ENCODE measurements at regions not wholly inside any gene's neighbourhood (a gene's known extent, or its start where the extent isn't known, plus 50 kb on each side); places are given as distances from the start of the nearest gene placed in this dataset.

- Histone ChIP-seq H3K27ac (no peak overlapping the region), H3K4me1 (no peaks in the 10 kb centered on the region), H3K36me3 (peaks cover 0 to 3% (median 0%) of the 10 kb centered on the region in 3 donors), H3K9me3 (peaks cover 0 to 4% (median 0%) of the 10 kb centered on the region in 3 donors), H3K27me3 (no peaks in the 10 kb centered on the region), H3K4me3 (no peak overlapping the region)
- no peak for DNase-seq
- TF ChIP-seq, protein P1, sequence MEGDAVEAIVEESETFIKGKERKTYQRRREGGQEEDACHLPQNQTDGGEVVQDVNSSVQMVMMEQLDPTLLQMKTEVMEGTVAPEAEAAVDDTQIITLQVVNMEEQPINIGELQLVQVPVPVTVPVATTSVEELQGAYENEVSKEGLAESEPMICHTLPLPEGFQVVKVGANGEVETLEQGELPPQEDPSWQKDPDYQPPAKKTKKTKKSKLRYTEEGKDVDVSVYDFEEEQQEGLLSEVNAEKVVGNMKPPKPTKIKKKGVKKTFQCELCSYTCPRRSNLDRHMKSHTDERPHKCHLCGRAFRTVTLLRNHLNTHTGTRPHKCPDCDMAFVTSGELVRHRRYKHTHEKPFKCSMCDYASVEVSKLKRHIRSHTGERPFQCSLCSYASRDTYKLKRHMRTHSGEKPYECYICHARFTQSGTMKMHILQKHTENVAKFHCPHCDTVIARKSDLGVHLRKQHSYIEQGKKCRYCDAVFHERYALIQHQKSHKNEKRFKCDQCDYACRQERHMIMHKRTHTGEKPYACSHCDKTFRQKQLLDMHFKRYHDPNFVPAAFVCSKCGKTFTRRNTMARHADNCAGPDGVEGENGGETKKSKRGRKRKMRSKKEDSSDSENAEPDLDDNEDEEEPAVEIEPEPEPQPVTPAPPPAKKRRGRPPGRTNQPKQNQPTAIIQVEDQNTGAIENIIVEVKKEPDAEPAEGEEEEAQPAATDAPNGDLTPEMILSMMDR (IDR thresholded peaks at IDR 0.05): no peak
- intact Hi-C loops (cut with DNase I; ENCODE audit: low total_unique reads): no loop called here
Observed at GRCh38 chr1:58380345-58380744, 166.2 kb downstream of the OMA1 start.

DNA sequence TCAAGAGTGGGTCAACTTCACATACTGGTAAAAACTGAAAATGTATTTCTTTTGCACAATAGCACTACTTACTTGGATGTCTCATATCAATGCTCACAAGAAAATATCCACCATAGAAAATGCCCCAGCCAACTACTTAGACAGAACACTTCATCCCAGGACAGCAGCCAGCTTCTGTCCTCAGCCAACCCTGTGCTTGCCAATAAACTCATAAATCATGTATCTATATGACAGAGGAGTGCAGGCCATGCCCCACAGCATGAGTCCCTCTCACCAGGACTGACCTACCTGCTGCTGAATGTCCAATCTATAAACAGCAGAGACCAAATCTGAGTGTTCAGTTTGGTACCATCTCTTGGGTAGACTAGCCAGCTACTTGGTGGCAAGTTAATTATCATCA, 179.3 kb downstream of the OMA1 start:
- no peaks in the 10 kb centered on the region for H3K27me3 ChIP-seq
- peaks cover 0 to 4% (median 0%) of the 10 kb centered on the region in 3 donors for H3K36me3 ChIP-seq
- no peaks in the 10 kb centered on the region for H3K4me1 ChIP-seq
- DNase-seq: no peak
- intact Hi-C loops (cut with DNase I; ENCODE audit: low total_unique reads): no loop called here
- TF ChIP-seq, protein P1 (IDR thresholded peaks at IDR 0.05): no peak
- H3K4me3 ChIP-seq: no peak overlapping the region
- peaks cover 0 to 8% (median 5%) of the 10 kb centered on the region in 3 donors for H3K9me3 ChIP-seq
- H3K27ac ChIP-seq: no peak overlapping the region

- Histone ChIP-seq H3K27ac (no peak overlapping the region), H3K4me3 (no peak overlapping the region), H3K36me3 (peaks cover 0 to 4% (median 0%) of the 10 kb centered on the region in 3 donors), H3K9me3 (no peaks in the 10 kb centered on the region), H3K27me3 (no peaks in the 10 kb centered on the region), H3K4me1 (no peaks in the 10 kb centered on the region)
- intact Hi-C loops (cut with DNase I; ENCODE audit: low total_unique reads): no loop called here
- DNase-seq: no peak
- TF ChIP-seq, protein P1 (IDR thresholded peaks at IDR 0.05): no peak
Observed at GRCh38 chr1:58365328-58365727, 181.2 kb downstream of the OMA1 start.

DNA sequence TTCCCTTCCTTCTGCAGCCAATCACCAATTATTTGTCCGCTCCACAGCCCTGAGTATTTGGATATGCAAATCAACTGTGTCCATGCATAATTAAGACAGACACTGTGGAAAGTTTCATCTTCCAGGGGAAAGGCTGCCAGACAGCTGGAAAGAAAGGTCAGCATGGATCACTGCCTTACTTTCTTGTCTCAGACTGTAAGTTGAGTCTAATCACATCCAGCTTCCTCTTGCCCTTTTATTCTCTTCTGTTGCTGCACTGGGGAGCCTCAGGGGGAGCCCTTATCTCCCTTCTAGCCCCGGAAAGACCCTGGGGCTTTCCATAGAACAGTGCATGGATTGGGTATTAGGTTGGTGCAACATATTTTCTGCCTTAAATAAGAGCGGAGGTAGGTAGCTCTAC, 182.9 kb downstream of the OMA1 start:
- intact Hi-C loops (cut with DNase I; ENCODE audit: low total_unique reads): no loop called here

DNA sequence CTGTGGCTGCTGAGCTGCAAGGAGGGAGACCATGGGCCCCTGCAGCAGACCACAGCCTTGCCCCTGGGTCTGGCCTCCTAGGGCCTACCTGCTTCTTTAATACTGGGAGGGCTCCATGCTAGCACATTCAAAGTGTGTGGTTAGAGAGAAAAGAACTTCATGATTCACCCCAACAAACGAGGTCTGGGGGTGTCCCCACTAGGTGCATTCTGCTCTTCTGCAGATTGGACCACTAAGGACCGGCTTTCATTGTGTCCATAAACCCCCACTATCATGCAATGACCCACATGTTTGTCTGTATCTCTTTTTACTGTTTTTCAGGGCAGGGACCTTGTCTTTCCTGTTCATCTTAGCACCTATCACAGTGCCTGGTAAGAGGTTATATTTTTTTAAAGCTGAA, 185.4 kb downstream of the OMA1 start:
- no peak for DNase-seq
- no peak overlapping the region for H3K27ac ChIP-seq

More for the DNA sequence above, 182.9 kb downstream of the OMA1 start:
- TF ChIP-seq, protein P1 (IDR thresholded peaks at IDR 0.05): no peak
- Histone ChIP-seq H3K36me3 (peaks cover 0 to 4% (median 0%) of the 10 kb centered on the region in 3 donors), H3K4me1 (no peaks in the 10 kb centered on the region), H3K9me3 (no peaks in the 10 kb centered on the region), H3K4me3 (no peak overlapping the region), H3K27ac (no peak overlapping the region), H3K27me3 (no peaks in the 10 kb centered on the region)
- DNase-seq: no peak

More for the DNA sequence above, 185.4 kb downstream of the OMA1 start:
- no peaks in the 10 kb centered on the region for H3K36me3 ChIP-seq
- H3K27me3 ChIP-seq: no peaks in the 10 kb centered on the region
- intact Hi-C loops (cut with DNase I; ENCODE audit: low total_unique reads): no loop called here
- no peaks in the 10 kb centered on the region for H3K4me1 ChIP-seq
- H3K9me3 ChIP-seq: no peaks in the 10 kb centered on the region
- TF ChIP-seq, protein P1 (IDR thresholded peaks at IDR 0.05): no peak
- H3K4me3 ChIP-seq: no peak overlapping the region
